Esophagus (tissue), 2 donors: ENCODE measurements at regions not wholly inside any gene's neighbourhood (a gene's known extent, or its start where the extent isn't known, plus 50 kb on each side); places are given as distances from the start of the nearest gene placed in this dataset.

Source experiments
- H3K27ac ChIP-seq, 2 donors: one replicate each; pipeline ENCODE4 v1.5.1; 2013; ENCODE audit warnings: low read depth in 2 of 2, mild to moderate bottlenecking in 2 of 2, inconsistent platforms in 1 of 2, low read length in 1 of 2, moderate library complexity in 1 of 2
- H3K27me3 ChIP-seq, 2 donors: one replicate each; pipeline ENCODE4 v1.6.1; 2013; ENCODE audit warnings: low read length in 2 of 2, control low read depth in 1 of 2, mild to moderate bottlenecking in 1 of 2; ENCODE audit not compliant: insufficient read depth in 2 of 2, control insufficient read depth in 1 of 2
- H3K36me3 ChIP-seq, 2 donors: one replicate each; pipeline ENCODE4 v1.6.1; 2013; ENCODE audit warnings: low read length in 1 of 2; ENCODE audit not compliant: control insufficient read depth in 2 of 2, insufficient read depth in 2 of 2
- H3K4me1 ChIP-seq, 2 donors: one replicate each; pipeline ENCODE4 v1.6.1; 2013; ENCODE audit warnings: low read length in 1 of 2; ENCODE audit not compliant: control insufficient read depth in 2 of 2, insufficient read depth in 2 of 2
- H3K4me3 ChIP-seq, 2 donors: one replicate each; pipeline ENCODE4 v1.5.1; 2013; ENCODE audit warnings: low read length in 2 of 2, mild to moderate bottlenecking in 2 of 2, low read depth in 1 of 2, moderate library complexity in 1 of 2
- H3K9me3 ChIP-seq, 2 donors: one replicate each; pipeline ENCODE4 v1.6.1; 2013; ENCODE audit warnings: mild to moderate bottlenecking in 2 of 2, low read depth in 1 of 2, low read length in 1 of 2, moderate library complexity in 1 of 2; ENCODE audit not compliant: control insufficient read depth in 2 of 2, insufficient read depth in 1 of 2
- WGBS, 2 donors: extraction: QIAGEN DNeasy Blood & Tissue Kit; methylation state at CpG; one replicate each; pipeline ENCODE4 v1.1.7; 2013; 5-methylcytosine and 5-hydroxymethylcytosine counted together
- donor health status: healthy with polysubstance abuse.
- donor health status: Bipolar disorder and iron deficiency.

DNA sequence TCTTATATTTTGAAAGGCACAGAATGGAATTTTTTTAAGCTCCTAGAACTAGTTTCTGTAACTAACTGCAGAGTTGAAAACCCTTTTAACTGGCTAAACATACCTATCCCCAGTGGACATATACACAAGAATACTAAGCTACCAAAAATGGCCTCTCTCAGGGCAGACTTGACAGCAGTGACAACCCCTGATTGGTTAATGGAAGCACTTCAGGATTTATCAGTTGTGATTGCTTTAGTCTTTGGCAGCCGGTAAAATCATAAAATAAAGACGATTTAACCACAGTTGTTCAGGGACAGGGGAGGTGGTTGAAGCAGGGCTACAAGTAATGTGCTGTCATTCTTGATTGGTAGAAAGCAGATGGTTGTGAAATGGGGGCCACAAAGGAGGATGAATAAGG is 452.0 kb upstream of the SOX9 start:
- WGBS, 2 donors = 84% methylated on average over 2 of the region's 2 CpGs

GRCh38 chr17:71677439-71677838 is 443.4 kb upstream of the SOX9 start:
- Histone ChIP-seq H3K9me3 (no peaks in the 10 kb centered on the region), H3K27ac (no peak overlapping the region), H3K4me3 (no peak overlapping the region), H3K27me3 (no peaks in the 10 kb centered on the region), H3K4me1 (no peaks in the 10 kb centered on the region), H3K36me3 (no peaks in the 10 kb centered on the region)
- WGBS, 2 donors = 69 to 81% methylated on average over 4 of the region's 4 CpGs

More for the DNA sequence above, 452.0 kb upstream of the SOX9 start:
- Histone ChIP-seq H3K36me3 (no peaks in the 10 kb centered on the region), H3K27me3 (no peaks in the 10 kb centered on the region), H3K27ac (no peak overlapping the region), H3K9me3 (peaks cover 0 to 2% of the 10 kb centered on the region in 2 donors), H3K4me1 (no peaks in the 10 kb centered on the region), H3K4me3 (no peak overlapping the region)

- no peaks in the 10 kb centered on the region for H3K36me3 ChIP-seq
- no peaks in the 10 kb centered on the region for H3K27me3 ChIP-seq
- no peak overlapping the region for H3K27ac ChIP-seq
- H3K9me3 ChIP-seq = no peaks in the 10 kb centered on the region
- no peaks in the 10 kb centered on the region for H3K4me1 ChIP-seq
- WGBS, 2 donors = 78 to 87% methylated on average over 2 of the region's 2 CpGs
- no peak overlapping the region for H3K4me3 ChIP-seq
Measured at GRCh38 chr17:71679832-71680231, 441.0 kb upstream of the SOX9 start.

GRCh38 chr17:71681427-71682173 is 439.2 kb upstream of the SOX9 start:
- H3K4me1 ChIP-seq = no peaks in the 10 kb centered on the region
- no peak overlapping the region for H3K27ac ChIP-seq
- no peaks in the 10 kb centered on the region for H3K9me3 ChIP-seq
- no peaks in the 10 kb centered on the region for H3K27me3 ChIP-seq
- 72 to 81% methylated on average over 4 of the region's 4 CpGs for WGBS, 2 donors
- H3K36me3 ChIP-seq = no peaks in the 10 kb centered on the region
- no peak overlapping the region for H3K4me3 ChIP-seq

DNA sequence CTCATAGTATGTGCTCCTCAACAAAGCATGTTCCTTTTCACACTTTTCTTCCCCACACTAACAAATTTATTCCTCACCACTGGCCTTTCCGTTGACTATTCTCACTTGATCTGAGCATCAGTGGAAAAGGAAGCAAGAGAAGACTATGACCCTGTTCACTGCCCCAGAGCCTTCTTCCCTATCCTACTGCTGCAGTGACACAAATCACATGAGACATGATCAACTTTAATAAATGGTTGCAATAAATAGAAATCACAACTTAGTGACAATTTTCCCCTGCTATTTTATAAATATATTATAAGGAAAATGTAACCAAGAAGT is 438.7 kb upstream of the SOX9 start:
- no peaks in the 10 kb centered on the region for H3K27me3 ChIP-seq
- WGBS, 2 donors = 83 to 87% methylated on average over 1 of the region's 1 CpG
- no peaks in the 10 kb centered on the region for H3K4me1 ChIP-seq
- no peaks in the 10 kb centered on the region for H3K9me3 ChIP-seq
- H3K4me3 ChIP-seq = no peak overlapping the region
- H3K36me3 ChIP-seq = no peaks in the 10 kb centered on the region
- no peak overlapping the region for H3K27ac ChIP-seq

DNA sequence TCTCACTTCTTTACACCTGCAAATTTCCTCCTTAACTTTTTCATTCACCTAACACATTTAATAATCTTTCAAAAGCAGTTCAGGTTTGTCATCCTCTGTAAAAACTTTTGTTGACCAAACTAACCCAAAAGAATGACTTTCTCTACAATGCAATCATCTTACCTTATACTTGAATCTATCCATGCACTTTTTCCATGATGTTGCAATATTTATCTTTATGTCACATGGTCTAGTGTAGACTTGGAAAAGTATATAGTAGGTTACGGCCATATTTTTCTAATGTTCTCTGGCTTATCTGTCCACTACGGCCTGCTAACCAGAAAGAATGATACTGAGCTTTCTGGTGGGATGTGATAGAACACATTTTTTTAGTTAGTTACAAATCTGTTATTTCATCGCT is 431.0 kb upstream of the SOX9 start:
- Histone ChIP-seq H3K36me3 (no peaks in the 10 kb centered on the region), H3K27me3 (no peaks in the 10 kb centered on the region), H3K4me3 (no peak overlapping the region), H3K4me1 (no peaks in the 10 kb centered on the region), H3K27ac (no peak overlapping the region), H3K9me3 (no peaks in the 10 kb centered on the region)
- WGBS, 2 donors = 93 to 96% methylated on average over 3 of the region's 3 CpGs

DNA sequence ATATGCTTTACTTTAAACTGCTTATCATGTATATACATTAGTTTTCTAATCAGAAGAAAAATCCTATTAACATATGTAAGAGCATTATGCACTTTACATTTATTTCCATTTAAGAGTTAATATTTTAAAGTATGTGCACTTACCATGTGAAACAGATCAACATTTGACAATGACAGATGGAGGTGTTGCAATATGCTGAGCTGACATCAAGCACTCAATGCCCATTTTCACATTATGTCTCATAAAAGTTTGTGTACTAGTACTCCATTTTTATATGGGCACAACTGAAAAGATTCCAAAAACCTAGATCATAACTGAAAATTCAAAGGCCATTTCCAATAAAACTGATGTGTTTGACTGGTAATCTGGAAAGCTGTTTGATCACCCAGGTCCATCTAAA is 420.9 kb upstream of the SOX9 start:
- no peaks in the 10 kb centered on the region for H3K9me3 ChIP-seq
- no peaks in the 10 kb centered on the region for H3K36me3 ChIP-seq
- no peaks in the 10 kb centered on the region for H3K4me1 ChIP-seq
- H3K4me3 ChIP-seq = no peak overlapping the region
- no peaks in the 10 kb centered on the region for H3K27me3 ChIP-seq
- no peak overlapping the region for H3K27ac ChIP-seq

DNA sequence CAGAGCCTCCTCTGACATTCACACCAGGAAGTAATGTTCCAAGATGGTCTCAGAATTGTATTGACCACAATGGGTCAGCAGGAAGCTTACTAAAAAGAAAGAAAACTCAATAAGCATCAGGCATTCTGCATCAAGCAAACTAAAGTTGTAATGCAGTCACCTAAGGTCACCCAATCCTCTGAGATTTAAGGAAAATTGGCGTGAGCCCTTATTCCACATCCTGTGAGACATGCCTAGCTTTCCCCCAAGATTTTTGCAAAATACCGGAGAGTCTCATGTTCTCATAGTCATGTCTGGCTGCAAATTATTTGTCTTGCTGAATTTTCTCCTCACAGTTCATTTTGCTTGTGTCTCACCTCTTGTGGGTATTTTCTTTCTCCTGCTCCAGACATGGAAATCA is 417.1 kb upstream of the SOX9 start:
- Histone ChIP-seq H3K27me3 (no peaks in the 10 kb centered on the region), H3K9me3 (no peaks in the 10 kb centered on the region), H3K27ac (no peak overlapping the region), H3K36me3 (no peaks in the 10 kb centered on the region), H3K4me1 (no peaks in the 10 kb centered on the region), H3K4me3 (no peak overlapping the region)
- WGBS, 2 donors = 83 to 90% methylated on average over 2 of the region's 2 CpGs

GRCh38 chr17:71709271-71709890 is 411.4 kb upstream of the SOX9 start:
- WGBS, 2 donors = 78 to 82% methylated on average over 3 of the region's 3 CpGs
- Histone ChIP-seq H3K4me1 (no peaks in the 10 kb centered on the region), H3K27me3 (no peaks in the 10 kb centered on the region), H3K4me3 (no peak overlapping the region), H3K9me3 (no peaks in the 10 kb centered on the region), H3K36me3 (no peaks in the 10 kb centered on the region), H3K27ac (no peak overlapping the region)

DNA sequence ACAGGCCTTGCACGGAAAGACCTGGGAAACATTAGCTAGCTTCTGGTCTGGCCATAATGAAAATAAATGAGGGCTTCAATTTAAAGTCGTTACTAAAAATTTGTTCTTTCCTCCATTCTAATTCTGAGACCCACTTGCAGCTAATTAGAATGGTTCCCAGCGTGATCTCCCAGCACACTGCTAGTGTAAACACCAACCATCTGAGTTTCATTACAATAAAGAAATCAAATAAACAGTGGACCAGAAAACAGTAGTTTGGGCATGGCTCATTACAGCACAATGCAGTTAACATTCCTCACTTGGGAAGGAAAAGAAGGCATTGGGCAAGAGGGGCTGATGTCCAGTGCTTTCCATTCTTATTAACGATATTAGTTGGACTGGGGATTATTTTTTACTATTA is 410.9 kb upstream of the SOX9 start:
- no peaks in the 10 kb centered on the region for H3K9me3 ChIP-seq
- no peak overlapping the region for H3K27ac ChIP-seq
- H3K27me3 ChIP-seq = no peaks in the 10 kb centered on the region
- no peaks in the 10 kb centered on the region for H3K4me1 ChIP-seq
- H3K4me3 ChIP-seq = no peak overlapping the region
- H3K36me3 ChIP-seq = no peaks in the 10 kb centered on the region
- 70 to 71% methylated on average over 4 of the region's 4 CpGs for WGBS, 2 donors
